CD4-positive, CD25-positive, alpha-beta regulatory T cell (primary cell): ENCODE measurements at regions not wholly inside any gene's neighbourhood (a gene's known extent, or its start where the extent isn't known, plus 50 kb on each side); places are given as distances from the start of the nearest gene placed in this dataset.

ENCODE experiments used
- ATAC-seq, 2 donors: fragments of 150-1000 bp; cut with Tn5 transposase; one replicate each; pipeline ENCODE4 v1.10.0; 2021; ENCODE audit warnings: low read depth in 2 of 2, moderate number of reproducible peaks in 2 of 2, moderate library complexity in 1 of 2
- DNase-seq, 3 donors: peaks; one replicate each; pipeline versions ENCODE4 v3.0.0 to v3.0.0-alpha.2; 2012 to 2022; ENCODE audit warnings: mixed read lengths in 1 of 3
- H3K27ac ChIP-seq: one replicate; pipeline ENCODE4 v1.7.0; 2013; ENCODE audit warnings: mild to moderate bottlenecking, low read length; ENCODE audit not compliant: insufficient read depth, poor library complexity, severe bottlenecking
- H3K27me3 ChIP-seq: one replicate; pipeline ENCODE4 v1.7.0; 2013; ENCODE audit warnings: low read length; ENCODE audit not compliant: control insufficient read depth, insufficient read depth
- H3K36me3 ChIP-seq: one replicate; pipeline ENCODE4 v1.7.0; 2013; ENCODE audit warnings: mild to moderate bottlenecking, low read length, moderate library complexity; ENCODE audit not compliant: control insufficient read depth, insufficient read depth
- H3K4me1 ChIP-seq: 2 replicates; pipeline ENCODE4 v1.7.0; 2013; ENCODE audit warnings: mild to moderate bottlenecking, low read length; ENCODE audit not compliant: insufficient read depth, control insufficient read depth, poor library complexity, severe bottlenecking
- H3K4me3 ChIP-seq: one replicate; pipeline ENCODE4 v1.7.0; 2013; ENCODE audit warnings: low read depth, mild to moderate bottlenecking, low read length, moderate library complexity
- H3K9me3 ChIP-seq, 2 experiments: 1 replicate in 1 of 2; 2 replicates in 1 of 2; pipeline ENCODE4 v1.7.0; 2013; ENCODE audit warnings: low read length in 2 of 2, mild to moderate bottlenecking in 1 of 2, moderate library complexity in 1 of 2; ENCODE audit not compliant: control insufficient read depth in 2 of 2
- H3K27ac Mint-ChIP-seq, 3 donors: one replicate each; pipeline ENCODE4 v1.8.0; 2020 to 2022; ENCODE audit warnings: mild to moderate bottlenecking in 3 of 3, mixed read lengths in 3 of 3, moderate library complexity in 2 of 3
- H3K27me3 Mint-ChIP-seq: one replicate; pipeline ENCODE4 v1.8.0; 2022; ENCODE audit warnings: mild to moderate bottlenecking, mixed read lengths
- H3K36me3 Mint-ChIP-seq: one replicate; pipeline ENCODE4 v1.8.0; 2020; ENCODE audit warnings: mixed read lengths
- H3K4me1 Mint-ChIP-seq, 4 donors: one replicate each; pipeline ENCODE4 v1.8.0; 2020 to 2022; ENCODE audit warnings: mixed read lengths in 4 of 4, mild to moderate bottlenecking in 1 of 4
- H3K4me3 Mint-ChIP-seq, 4 donors: one replicate each; pipeline ENCODE4 v1.8.0; 2020 to 2022; ENCODE audit warnings: mild to moderate bottlenecking in 4 of 4, mixed read lengths in 4 of 4, moderate library complexity in 3 of 4
- H3K9me3 Mint-ChIP-seq, 7 donors: one replicate each; pipeline ENCODE4 v1.8.0; 2020 to 2022; ENCODE audit warnings: mixed read lengths in 7 of 7, mild to moderate bottlenecking in 3 of 7, moderate library complexity in 2 of 7

DNA sequence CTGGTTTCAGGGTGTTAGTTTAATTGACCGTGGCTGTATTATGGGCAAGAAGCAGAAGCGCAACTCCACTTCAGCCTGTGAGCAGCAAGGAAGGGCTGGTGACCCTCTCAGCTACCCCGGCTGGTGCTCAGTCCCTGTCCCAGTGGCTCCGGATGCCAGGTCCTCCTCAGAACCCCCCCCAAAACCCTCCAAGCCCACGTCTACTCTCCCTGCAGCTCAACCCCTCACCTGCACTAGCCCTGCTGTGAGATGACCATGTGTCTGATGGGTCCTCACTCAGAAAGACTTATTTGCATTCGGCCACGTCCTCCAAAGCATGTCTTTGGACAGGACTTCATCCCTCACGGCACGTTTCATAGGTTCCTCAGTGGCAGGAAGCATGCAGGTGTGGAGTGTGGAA, 119.7 kb upstream of the ALKAL2 start:
- Histone ChIP-seq H3K27me3 (peaks cover 2% of the 10 kb centered on the region), H3K27ac (no peak overlapping the region), H3K4me1 (no peaks in the 10 kb centered on the region), H3K36me3 (no peaks in the 10 kb centered on the region), H3K4me3 (no peak overlapping the region), H3K9me3 (peaks cover 4 to 5% of the 10 kb centered on the region in 2 experiments)
- H3K27ac Mint-ChIP-seq, result peak overlapping the region in 1 of 3 donors; percentile 52
- DNase-seq (no peak), ATAC-seq (no peak)
- peaks cover 7% of the 10 kb centered on the region for H3K36me3 Mint-ChIP-seq
- peaks cover 0 to 2% (median 0%) of the 10 kb centered on the region in 4 donors for H3K4me1 Mint-ChIP-seq
- H3K9me3 Mint-ChIP-seq, result peaks cover 0 to 18% (median 3%) of the 10 kb centered on the region in 7 donors
- no peak overlapping the region for H3K4me3 Mint-ChIP-seq
- peaks cover 5% of the 10 kb centered on the region for H3K27me3 Mint-ChIP-seq

DNA sequence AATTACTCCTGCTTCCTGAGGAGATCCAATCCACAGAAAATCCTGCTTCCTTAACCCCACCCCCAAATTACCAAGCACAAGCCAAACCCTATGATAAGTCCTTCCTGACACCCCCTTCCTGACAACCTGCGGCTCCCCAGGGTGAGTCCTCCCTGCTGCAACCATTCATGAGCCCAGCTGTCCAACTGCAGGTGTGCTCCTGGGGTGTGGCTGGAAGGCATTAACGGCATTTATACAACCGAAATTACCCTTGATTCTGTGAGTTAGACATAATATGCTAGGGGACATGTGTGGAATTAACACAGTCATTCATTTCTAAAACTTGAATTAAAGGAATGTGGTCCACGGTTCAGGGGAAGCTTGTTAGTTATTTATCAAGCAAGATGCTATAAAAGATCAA, 119.0 kb upstream of the ALKAL2 start:
- Mint-ChIP-seq H3K4me3 (no peak overlapping the region), H3K4me1 (peaks cover 0 to 2% (median 0%) of the 10 kb centered on the region in 4 donors), H3K36me3 (peaks cover 7% of the 10 kb centered on the region), H3K27ac (peak overlapping the region in 1 of 3 donors; percentile 52), H3K9me3 (peaks cover 0 to 20% (median 3%) of the 10 kb centered on the region in 7 donors), H3K27me3 (peaks cover 5% of the 10 kb centered on the region)
- ATAC-seq (no peak), DNase-seq (no peak)
- no peaks in the 10 kb centered on the region for H3K36me3 ChIP-seq
- H3K27me3 ChIP-seq, result peaks cover 2% of the 10 kb centered on the region
- no peak overlapping the region for H3K27ac ChIP-seq
- no peak overlapping the region for H3K4me3 ChIP-seq
- peaks cover 4 to 5% of the 10 kb centered on the region in 2 experiments for H3K9me3 ChIP-seq
- H3K4me1 ChIP-seq, result no peaks in the 10 kb centered on the region

DNA sequence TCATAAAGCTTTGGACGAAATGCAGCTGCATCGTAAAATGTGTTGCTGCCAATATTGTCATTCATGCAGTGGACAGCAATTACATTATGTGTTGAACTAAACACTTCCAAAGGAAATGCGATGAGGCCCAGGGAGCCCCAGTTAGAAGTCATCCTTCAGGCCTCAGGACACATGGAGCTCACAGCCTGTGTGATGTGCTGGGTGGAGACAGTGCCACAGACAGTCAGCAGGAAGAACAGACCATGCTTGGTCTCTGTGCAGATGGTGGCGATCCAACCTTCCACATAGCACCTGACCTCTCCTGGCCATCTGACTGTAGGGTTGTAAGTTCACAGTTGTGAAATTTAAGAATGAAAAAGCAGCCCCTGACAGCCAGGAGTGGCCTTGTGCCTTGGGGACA, 118.3 kb upstream of the ALKAL2 start:
- ATAC-seq (no peak), DNase-seq (no peak)
- Mint-ChIP-seq H3K4me1 (peaks cover 0 to 2% (median 0%) of the 10 kb centered on the region in 4 donors), H3K4me3 (no peak overlapping the region), H3K27me3 (peaks cover 5% of the 10 kb centered on the region), H3K9me3 (peaks cover 0 to 20% (median 3%) of the 10 kb centered on the region in 7 donors), H3K36me3 (peaks cover 7% of the 10 kb centered on the region), H3K27ac (no peak overlapping the region)
- Histone ChIP-seq H3K27ac (no peak overlapping the region), H3K36me3 (no peaks in the 10 kb centered on the region), H3K4me1 (no peaks in the 10 kb centered on the region), H3K4me3 (no peak overlapping the region), H3K9me3 (peaks cover 4 to 5% of the 10 kb centered on the region in 2 experiments), H3K27me3 (peaks cover 2% of the 10 kb centered on the region)

DNA sequence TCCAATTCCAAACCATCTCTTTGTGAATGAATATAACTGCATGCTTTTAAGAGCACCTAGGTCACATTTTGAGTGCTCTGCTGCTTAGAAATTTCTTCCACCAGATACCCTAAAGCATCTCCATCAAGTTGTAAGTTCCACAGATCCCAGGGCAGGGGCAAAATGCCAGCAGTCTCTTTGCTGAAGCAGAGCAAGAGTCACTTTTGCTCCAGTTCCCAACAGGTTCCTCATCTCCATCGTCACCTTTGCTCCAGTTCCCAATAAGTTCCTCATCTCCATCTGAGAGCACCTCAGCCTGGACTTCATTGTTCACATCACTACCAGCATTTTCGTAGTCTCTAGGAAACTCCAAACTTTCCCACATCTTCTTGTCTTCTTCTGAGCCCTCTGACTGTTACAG, 116.7 kb upstream of the ALKAL2 start:
- peaks cover 7% of the 10 kb centered on the region for H3K36me3 Mint-ChIP-seq
- peaks cover 0 to 2% (median 0%) of the 10 kb centered on the region in 4 donors for H3K4me1 Mint-ChIP-seq
- H3K27me3 Mint-ChIP-seq, result peaks cover 5% of the 10 kb centered on the region
- no peaks in the 10 kb centered on the region for H3K4me1 ChIP-seq
- no peak overlapping the region for H3K27ac Mint-ChIP-seq
- H3K9me3 ChIP-seq, result peaks cover 4 to 5% of the 10 kb centered on the region in 2 experiments
- no peak overlapping the region for H3K27ac ChIP-seq
- H3K4me3 ChIP-seq, result no peak overlapping the region
- H3K27me3 ChIP-seq, result no peaks in the 10 kb centered on the region
- ATAC-seq (no peak), DNase-seq (no peak)
- peaks cover 0 to 20% (median 2%) of the 10 kb centered on the region in 7 donors for H3K9me3 Mint-ChIP-seq
- H3K36me3 ChIP-seq, result no peaks in the 10 kb centered on the region
- no peak overlapping the region for H3K4me3 Mint-ChIP-seq

DNA sequence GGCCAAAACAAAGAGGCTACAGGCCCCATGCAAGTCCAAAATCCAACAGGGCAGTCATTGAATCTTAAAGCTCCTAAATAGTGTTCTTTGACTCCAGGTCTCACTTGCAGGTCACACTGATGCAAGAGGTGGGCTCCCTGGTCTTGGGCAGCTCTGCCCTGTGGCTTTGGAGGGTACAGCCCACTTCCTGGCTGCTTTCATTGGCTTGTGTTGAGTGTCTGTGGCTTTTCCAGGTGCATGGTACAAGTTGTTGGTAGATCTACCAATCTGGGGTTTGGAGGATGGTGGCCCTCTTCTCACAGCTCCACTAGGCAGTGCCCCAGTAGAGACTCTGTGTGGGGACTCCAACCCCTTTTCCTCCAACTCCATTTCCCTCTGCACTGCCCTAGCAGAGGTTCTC, 115.8 kb upstream of the ALKAL2 start:
- H3K4me1 ChIP-seq, result no peaks in the 10 kb centered on the region
- peaks cover 0 to 20% (median 2%) of the 10 kb centered on the region in 7 donors for H3K9me3 Mint-ChIP-seq
- H3K4me1 Mint-ChIP-seq, result peaks cover 0 to 2% (median 0%) of the 10 kb centered on the region in 4 donors
- peaks cover 5% of the 10 kb centered on the region for H3K27me3 Mint-ChIP-seq
- H3K27ac Mint-ChIP-seq, result no peak overlapping the region
- H3K4me3 ChIP-seq, result no peak overlapping the region
- H3K36me3 Mint-ChIP-seq, result peaks cover 7% of the 10 kb centered on the region
- no peak overlapping the region for H3K27ac ChIP-seq
- no peak for ATAC-seq
- H3K36me3 ChIP-seq, result no peaks in the 10 kb centered on the region
- H3K4me3 Mint-ChIP-seq, result no peak overlapping the region
- DNase-seq, result no peak
- H3K9me3 ChIP-seq, result peaks cover 4 to 5% of the 10 kb centered on the region in 2 experiments
- H3K27me3 ChIP-seq, result no peaks in the 10 kb centered on the region

DNA sequence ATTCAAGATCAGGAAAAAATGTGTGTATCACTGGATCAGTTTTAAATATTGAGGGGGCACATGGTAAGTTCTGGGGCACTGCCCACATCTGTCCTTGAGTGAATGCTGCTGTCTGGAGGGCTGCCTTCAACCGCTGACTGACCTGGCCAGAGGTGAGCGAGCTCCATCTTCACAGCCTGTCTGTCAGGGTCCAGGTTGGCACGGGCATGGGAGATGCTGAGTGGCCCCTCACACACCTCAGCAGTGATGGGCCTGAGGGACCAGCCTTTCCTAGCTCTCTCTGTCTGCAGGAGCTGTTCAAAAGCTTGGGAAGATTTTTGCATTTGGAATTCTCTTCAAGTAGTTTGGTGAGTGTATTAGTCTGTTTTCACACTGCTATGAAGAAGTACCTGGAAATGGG, 114.8 kb upstream of the ALKAL2 start:
- no peak overlapping the region for H3K4me3 ChIP-seq
- H3K9me3 ChIP-seq, result peaks cover 4 to 5% of the 10 kb centered on the region in 2 experiments
- Mint-ChIP-seq H3K4me1 (peaks cover 0 to 2% (median 0%) of the 10 kb centered on the region in 4 donors), H3K4me3 (no peak overlapping the region), H3K27ac (no peak overlapping the region), H3K9me3 (peaks cover 0 to 20% (median 2%) of the 10 kb centered on the region in 7 donors), H3K27me3 (peaks cover 5% of the 10 kb centered on the region), H3K36me3 (peaks cover 7% of the 10 kb centered on the region)
- DNase-seq (no peak), ATAC-seq (no peak)
- no peaks in the 10 kb centered on the region for H3K36me3 ChIP-seq
- H3K27ac ChIP-seq, result no peak overlapping the region
- no peaks in the 10 kb centered on the region for H3K4me1 ChIP-seq
- H3K27me3 ChIP-seq, result no peaks in the 10 kb centered on the region

DNA sequence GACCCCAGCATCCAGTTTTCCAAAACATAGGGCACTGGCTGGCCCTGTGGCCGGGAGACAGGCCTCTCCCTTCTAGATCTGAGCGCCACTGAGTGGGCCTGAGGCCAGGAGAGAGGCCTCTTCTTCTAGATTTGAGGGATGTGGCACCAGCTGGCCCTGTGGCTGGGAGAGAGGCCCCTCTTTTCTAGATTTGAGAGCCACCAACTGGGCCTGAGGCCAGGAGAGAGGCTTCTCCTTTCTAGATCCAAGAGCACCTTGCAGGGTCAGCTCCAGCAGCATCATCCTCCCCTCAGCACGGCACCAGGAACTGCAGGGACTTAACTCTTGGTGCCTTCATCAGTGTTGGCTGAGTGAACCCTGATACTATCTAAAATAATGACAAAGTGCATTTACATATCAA, 114.3 kb upstream of the ALKAL2 start:
- Mint-ChIP-seq H3K9me3 (peaks cover 0 to 20% (median 2%) of the 10 kb centered on the region in 7 donors), H3K4me1 (peaks cover 0 to 2% (median 0%) of the 10 kb centered on the region in 4 donors), H3K4me3 (no peak overlapping the region), H3K27me3 (peaks cover 5% of the 10 kb centered on the region), H3K36me3 (peaks cover 7% of the 10 kb centered on the region), H3K27ac (no peak overlapping the region)
- no peak overlapping the region for H3K27ac ChIP-seq
- H3K9me3 ChIP-seq, result peaks cover 4 to 5% of the 10 kb centered on the region in 2 experiments
- DNase-seq (no peak), ATAC-seq (no peak)
- H3K4me3 ChIP-seq, result no peak overlapping the region
- no peaks in the 10 kb centered on the region for H3K27me3 ChIP-seq
- no peaks in the 10 kb centered on the region for H3K4me1 ChIP-seq
- H3K36me3 ChIP-seq, result no peaks in the 10 kb centered on the region

DNA sequence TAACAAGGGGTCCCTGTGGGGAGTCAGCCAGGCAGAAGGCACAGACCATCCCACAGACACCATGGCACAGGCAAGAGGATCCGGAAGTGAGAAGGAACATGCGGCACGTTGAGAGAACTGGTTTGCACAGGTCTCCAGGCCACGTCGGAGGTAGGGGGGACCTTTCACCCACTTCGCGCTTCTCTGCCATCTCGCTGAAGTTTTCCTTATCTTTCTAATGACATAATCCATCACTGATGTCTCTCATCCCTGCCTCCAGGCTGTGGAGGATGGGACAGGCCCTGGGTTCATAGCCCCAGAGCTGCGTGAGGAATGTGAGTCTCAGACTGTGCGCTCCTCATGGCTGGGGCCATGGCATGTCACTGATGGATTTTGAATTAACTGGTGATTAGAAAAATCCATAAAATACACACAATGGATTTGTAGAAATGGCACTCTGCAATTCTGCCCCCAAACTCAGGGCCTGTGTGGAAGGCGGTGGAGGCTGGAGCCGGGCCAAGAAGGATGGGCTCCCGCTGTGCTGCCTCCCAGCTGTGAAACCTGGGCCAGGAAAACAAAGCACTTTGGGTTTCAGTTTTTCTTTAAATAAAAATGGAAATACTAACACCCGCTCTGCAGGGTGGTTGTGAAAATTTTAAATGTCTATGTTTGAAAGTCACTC, 113.3 kb upstream of the ALKAL2 start:
- peaks cover 7% of the 10 kb centered on the region for H3K36me3 Mint-ChIP-seq
- H3K4me3 Mint-ChIP-seq, result no peak overlapping the region
- peaks cover 0 to 20% (median 2%) of the 10 kb centered on the region in 7 donors for H3K9me3 Mint-ChIP-seq
- Histone ChIP-seq H3K4me1 (no peaks in the 10 kb centered on the region), H3K27me3 (no peaks in the 10 kb centered on the region), H3K36me3 (no peaks in the 10 kb centered on the region), H3K9me3 (peaks cover 4 to 5% of the 10 kb centered on the region in 2 experiments), H3K27ac (no peak overlapping the region), H3K4me3 (no peak overlapping the region)
- no peaks in the 10 kb centered on the region for H3K27me3 Mint-ChIP-seq
- DNase-seq (no peak), ATAC-seq (no peak)
- H3K27ac Mint-ChIP-seq, result no peak overlapping the region
- peaks cover 0 to 2% (median 0%) of the 10 kb centered on the region in 4 donors for H3K4me1 Mint-ChIP-seq
